Ishikawa (cell line): ENCODE measurements at regions not wholly inside any gene's neighbourhood (a gene's known extent, or its start where the extent isn't known, plus 50 kb on each side); places are given as distances from the start of the nearest gene placed in this dataset.

Source experiments
- CEBPB ChIP-seq: IDR thresholded peaks from 2 replicates; pipeline ENCODE4 v1.6.1; 2012
- CREB1 ChIP-seq: IDR thresholded peaks from 2 replicates; pipeline ENCODE4 v1.6.1; 2012; ENCODE audit warnings: low read depth
- EGR1 ChIP-seq: IDR thresholded peaks from 2 replicates; pipeline ENCODE4 v1.6.1; 2012
- EP300 ChIP-seq: IDR thresholded peaks from 2 replicates; pipeline ENCODE4 v1.6.1; 2012; ENCODE audit warnings: borderline replicate concordance
- FOXM1 ChIP-seq: IDR thresholded peaks from 2 replicates; pipeline ENCODE4 v1.6.1; 2012; ENCODE audit warnings: low read depth, borderline replicate concordance
- MAX ChIP-seq: IDR thresholded peaks from 2 replicates; pipeline ENCODE4 v1.6.1; 2012
- NFIC ChIP-seq: IDR thresholded peaks from 2 replicates; pipeline ENCODE4 v1.6.1; 2012
- RAD21 ChIP-seq: IDR thresholded peaks from 2 replicates; pipeline ENCODE4 v1.6.1; 2012; ENCODE audit warnings: low read depth
- REST ChIP-seq: IDR thresholded peaks from 2 replicates; pipeline ENCODE4 v1.6.1; 2012; ENCODE audit warnings: low read depth, mild to moderate bottlenecking
- TAF1 ChIP-seq: IDR thresholded peaks from 2 replicates; pipeline ENCODE4 v1.6.1; 2012; ENCODE audit warnings: low read depth, mild to moderate bottlenecking
- TCF12 ChIP-seq: IDR thresholded peaks from 2 replicates; pipeline ENCODE4 v1.6.1; 2012; ENCODE audit warnings: low read depth
- TEAD4 ChIP-seq: IDR thresholded peaks from 2 replicates; pipeline ENCODE4 v1.6.1; 2012
- USF1 ChIP-seq: IDR thresholded peaks from 2 replicates; pipeline ENCODE4 v1.6.1; 2012
- YY1 ChIP-seq: IDR thresholded peaks from 2 replicates; pipeline ENCODE4 v1.6.1; 2012; ENCODE audit warnings: low read depth
- ZBTB7A ChIP-seq: IDR thresholded peaks from 2 replicates; pipeline ENCODE4 v1.6.1; 2012; ENCODE audit warnings: low read depth

- TF ChIP-seq RAD21 = no peak
- TF ChIP-seq TCF12 = no peak
- TF ChIP-seq FOXM1 = no peak
- no peak for TF ChIP-seq REST
- no peak for TF ChIP-seq ZBTB7A
- TF ChIP-seq CEBPB = no peak
- no peak for TF ChIP-seq USF1
- no peak for TF ChIP-seq MAX
- no peak for TF ChIP-seq TEAD4
- no peak for TF ChIP-seq EGR1
- no peak for TF ChIP-seq TAF1
- no peak for TF ChIP-seq EP300
- no peak for TF ChIP-seq YY1
- TF ChIP-seq NFIC = no peak
- no peak for TF ChIP-seq CREB1
Observed at GRCh38 chr13:79060216-79060615, 345.8 kb downstream of the RBM26 start.

GRCh38 chr13:79056706-79057105 lies 349.3 kb downstream of the RBM26 start:
- TF ChIP-seq YY1 (no peak), REST (no peak), TEAD4 (no peak), EGR1 (no peak), USF1 (no peak), FOXM1 (no peak), TCF12 (no peak), ZBTB7A (no peak), EP300 (no peak), NFIC (no peak), TAF1 (no peak)

GRCh38 chr13:79051472-79051871 lies 354.6 kb downstream of the RBM26 start:
- TF ChIP-seq TCF12 = no peak
- TF ChIP-seq MAX = no peak
- no peak for TF ChIP-seq CREB1
- no peak for TF ChIP-seq CEBPB
- no peak for TF ChIP-seq ZBTB7A
- no peak for TF ChIP-seq NFIC
- TF ChIP-seq USF1 = no peak
- TF ChIP-seq TAF1 = no peak

- TF ChIP-seq TCF12 (no peak), TEAD4 (no peak), CEBPB (no peak), CREB1 (no peak), NFIC (no peak), ZBTB7A (no peak), USF1 (no peak), TAF1 (no peak)
Observed at GRCh38 chr13:79044415-79044814, 361.6 kb downstream of the RBM26 start.

- no peak for TF ChIP-seq TCF12
- no peak for TF ChIP-seq FOXM1
- TF ChIP-seq NFIC = no peak
Observed at GRCh38 chr13:79043208-79043607, 362.8 kb downstream of the RBM26 start.

GRCh38 chr13:79037197-79037596 lies 368.9 kb downstream of the RBM26 start:
- TF ChIP-seq ZBTB7A (no peak), EP300 (no peak), REST (no peak), EGR1 (no peak), MAX (no peak)
